ENCODE measurements at regions not wholly inside any gene's neighbourhood (a gene's known extent, or its start where the extent isn't known, plus 50 kb on each side); places are given as distances from the start of the nearest gene placed in this dataset.
A peak's percentile ranks its signal among the peaks of the same experiment; 100 is the strongest.

- Histone ChIP-seq H3K27me3 (replicated peaks; ENCODE audit: control insufficient read depth, insufficient read depth, low read length, poor library complexity, severe bottlenecking) (no peaks in the 10 kb centered on the region), H3K4me1 (ENCODE audit: control insufficient read depth, insufficient read depth, low read length, poor library complexity, severe bottlenecking) (peaks cover 12% of the 10 kb centered on the region), H3K4me3 (ENCODE audit: insufficient read depth, low read depth, low read length, poor library complexity, severe bottlenecking) (no peak overlapping the region), H3K27ac (ENCODE audit: insufficient read depth, low read length, poor library complexity, severe bottlenecking) (peak overlapping the region; percentile 15), H3K9me3 (ENCODE audit: control insufficient read depth, low read length) (no peaks in the 10 kb centered on the region), H3K36me3 (ENCODE audit: control insufficient read depth, insufficient read depth, low read length) (no peaks in the 10 kb centered on the region)
- no peak for DNase-seq
Observed at GRCh38 chr9:94168203-94169000, 84.1 kb downstream of the PTPDC1 start.

GRCh38 chr9:94169968-94170367, 85.7 kb downstream of the PTPDC1 start:
- H3K27ac ChIP-seq (ENCODE audit: insufficient read depth, low read length, poor library complexity, severe bottlenecking) = no peak overlapping the region
- no peaks in the 10 kb centered on the region for H3K9me3 ChIP-seq (ENCODE audit: control insufficient read depth, low read length)
- no peak for DNase-seq

GRCh38 chr9:94173632-94174031, 85.5 kb upstream of the ZNF169 start:
- no peak overlapping the region for H3K27ac ChIP-seq (ENCODE audit: insufficient read depth, low read length, poor library complexity, severe bottlenecking)
- H3K27me3 ChIP-seq (replicated peaks; ENCODE audit: control insufficient read depth, insufficient read depth, low read length, poor library complexity, severe bottlenecking) = no peaks in the 10 kb centered on the region
- H3K9me3 ChIP-seq (ENCODE audit: control insufficient read depth, low read length) = no peaks in the 10 kb centered on the region
- no peak for DNase-seq
- H3K4me3 ChIP-seq (ENCODE audit: insufficient read depth, low read depth, low read length, poor library complexity, severe bottlenecking) = no peak overlapping the region
- H3K36me3 ChIP-seq (ENCODE audit: control insufficient read depth, insufficient read depth, low read length) = peaks cover 20% of the 10 kb centered on the region
- H3K4me1 ChIP-seq (ENCODE audit: control insufficient read depth, insufficient read depth, low read length, poor library complexity, severe bottlenecking) = peaks cover 21% of the 10 kb centered on the region

More at GRCh38 chr9:94169968-94170367, 85.7 kb downstream of the PTPDC1 start:
- Histone ChIP-seq H3K27me3 (replicated peaks; ENCODE audit: control insufficient read depth, insufficient read depth, low read length, poor library complexity, severe bottlenecking) (no peaks in the 10 kb centered on the region), H3K36me3 (ENCODE audit: control insufficient read depth, insufficient read depth, low read length) (no peaks in the 10 kb centered on the region), H3K4me1 (ENCODE audit: control insufficient read depth, insufficient read depth, low read length, poor library complexity, severe bottlenecking) (peaks cover 19% of the 10 kb centered on the region), H3K4me3 (ENCODE audit: insufficient read depth, low read depth, low read length, poor library complexity, severe bottlenecking) (no peak overlapping the region)

GRCh38 chr9:94174164-94174563, 84.9 kb upstream of the ZNF169 start:
- Histone ChIP-seq H3K27ac (ENCODE audit: insufficient read depth, low read length, poor library complexity, severe bottlenecking) (no peak overlapping the region), H3K36me3 (ENCODE audit: control insufficient read depth, insufficient read depth, low read length) (peaks cover 20% of the 10 kb centered on the region), H3K27me3 (replicated peaks; ENCODE audit: control insufficient read depth, insufficient read depth, low read length, poor library complexity, severe bottlenecking) (no peaks in the 10 kb centered on the region), H3K4me1 (ENCODE audit: control insufficient read depth, insufficient read depth, low read length, poor library complexity, severe bottlenecking) (peaks cover 17% of the 10 kb centered on the region), H3K9me3 (ENCODE audit: control insufficient read depth, low read length) (no peaks in the 10 kb centered on the region), H3K4me3 (ENCODE audit: insufficient read depth, low read depth, low read length, poor library complexity, severe bottlenecking) (no peak overlapping the region)
- no peak for DNase-seq

- DNase-seq = no peak
- Histone ChIP-seq H3K27ac (ENCODE audit: insufficient read depth, low read length, poor library complexity, severe bottlenecking) (peak overlapping the region; percentile 2), H3K4me3 (ENCODE audit: insufficient read depth, low read depth, low read length, poor library complexity, severe bottlenecking) (no peak overlapping the region), H3K27me3 (replicated peaks; ENCODE audit: control insufficient read depth, insufficient read depth, low read length, poor library complexity, severe bottlenecking) (no peaks in the 10 kb centered on the region), H3K4me1 (ENCODE audit: control insufficient read depth, insufficient read depth, low read length, poor library complexity, severe bottlenecking) (peaks cover 16% of the 10 kb centered on the region), H3K9me3 (ENCODE audit: control insufficient read depth, low read length) (no peaks in the 10 kb centered on the region), H3K36me3 (ENCODE audit: control insufficient read depth, insufficient read depth, low read length) (peaks cover 20% of the 10 kb centered on the region)
Observed at GRCh38 chr9:94175669-94176068, 83.4 kb upstream of the ZNF169 start.

GRCh38 chr9:94176608-94177007, 82.5 kb upstream of the ZNF169 start:
- Histone ChIP-seq H3K4me3 (ENCODE audit: insufficient read depth, low read depth, low read length, poor library complexity, severe bottlenecking) (no peak overlapping the region), H3K36me3 (ENCODE audit: control insufficient read depth, insufficient read depth, low read length) (peaks cover 20% of the 10 kb centered on the region), H3K4me1 (ENCODE audit: control insufficient read depth, insufficient read depth, low read length, poor library complexity, severe bottlenecking) (peaks cover 16% of the 10 kb centered on the region), H3K27me3 (replicated peaks; ENCODE audit: control insufficient read depth, insufficient read depth, low read length, poor library complexity, severe bottlenecking) (no peaks in the 10 kb centered on the region), H3K9me3 (ENCODE audit: control insufficient read depth, low read length) (no peaks in the 10 kb centered on the region), H3K27ac (ENCODE audit: insufficient read depth, low read length, poor library complexity, severe bottlenecking) (peak overlapping the region; percentile 10)
- DNase-seq = no peak

GRCh38 chr9:94178927-94179326, 80.2 kb upstream of the ZNF169 start:
- no peak overlapping the region for H3K27ac ChIP-seq (ENCODE audit: insufficient read depth, low read length, poor library complexity, severe bottlenecking)
- peaks cover 20% of the 10 kb centered on the region for H3K36me3 ChIP-seq (ENCODE audit: control insufficient read depth, insufficient read depth, low read length)
- DNase-seq = no peak

GRCh38 chr9:94181408-94182181, 77.5 kb upstream of the ZNF169 start:
- Histone ChIP-seq H3K27me3 (replicated peaks; ENCODE audit: control insufficient read depth, insufficient read depth, low read length, poor library complexity, severe bottlenecking) (no peaks in the 10 kb centered on the region), H3K27ac (ENCODE audit: insufficient read depth, low read length, poor library complexity, severe bottlenecking) (no peak overlapping the region), H3K36me3 (ENCODE audit: control insufficient read depth, insufficient read depth, low read length) (peaks cover 9% of the 10 kb centered on the region), H3K4me1 (ENCODE audit: control insufficient read depth, insufficient read depth, low read length, poor library complexity, severe bottlenecking) (no peaks in the 10 kb centered on the region), H3K9me3 (ENCODE audit: control insufficient read depth, low read length) (no peaks in the 10 kb centered on the region), H3K4me3 (ENCODE audit: insufficient read depth, low read depth, low read length, poor library complexity, severe bottlenecking) (no peak overlapping the region)
- DNase-seq = no peak

More at GRCh38 chr9:94178927-94179326, 80.2 kb upstream of the ZNF169 start:
- no peak overlapping the region for H3K4me3 ChIP-seq (ENCODE audit: insufficient read depth, low read depth, low read length, poor library complexity, severe bottlenecking)
- no peaks in the 10 kb centered on the region for H3K27me3 ChIP-seq (replicated peaks; ENCODE audit: control insufficient read depth, insufficient read depth, low read length, poor library complexity, severe bottlenecking)
- H3K9me3 ChIP-seq (ENCODE audit: control insufficient read depth, low read length) = no peaks in the 10 kb centered on the region
- peaks cover 14% of the 10 kb centered on the region for H3K4me1 ChIP-seq (ENCODE audit: control insufficient read depth, insufficient read depth, low read length, poor library complexity, severe bottlenecking)

GRCh38 chr9:94182532-94182931, 76.6 kb upstream of the ZNF169 start:
- H3K36me3 ChIP-seq (ENCODE audit: control insufficient read depth, insufficient read depth, low read length) = no peaks in the 10 kb centered on the region

More at GRCh38 chr9:94182532-94182931, 76.6 kb upstream of the ZNF169 start:
- DNase-seq = no peak
- Histone ChIP-seq H3K4me3 (ENCODE audit: insufficient read depth, low read depth, low read length, poor library complexity, severe bottlenecking) (no peak overlapping the region), H3K27me3 (replicated peaks; ENCODE audit: control insufficient read depth, insufficient read depth, low read length, poor library complexity, severe bottlenecking) (no peaks in the 10 kb centered on the region), H3K27ac (ENCODE audit: insufficient read depth, low read length, poor library complexity, severe bottlenecking) (no peak overlapping the region), H3K9me3 (ENCODE audit: control insufficient read depth, low read length) (no peaks in the 10 kb centered on the region), H3K4me1 (ENCODE audit: control insufficient read depth, insufficient read depth, low read length, poor library complexity, severe bottlenecking) (no peaks in the 10 kb centered on the region)
